Mucosa of descending colon (tissue), 3 donors: ENCODE measurements at regions not wholly inside any gene's neighbourhood (a gene's known extent, or its start where the extent isn't known, plus 50 kb on each side); places are given as distances from the start of the nearest gene placed in this dataset.
"Not testable (repeated sequence)": the region's sequence is repeated elsewhere in the genome, so short reads cannot be mapped to it uniquely, and the experiment has no call there.

ENCODE experiments used
- ATAC-seq: fragments of 200-7000 bp; cut with Tn5 transposase; one replicate; pipeline ENCODE4 v1.9.1; 2020; ENCODE audit warnings: mild to moderate bottlenecking, moderate library complexity
- DNase-seq, 3 donors: peaks; one replicate each; pipeline ENCODE4 v3.0.0-alpha.2; 2020
- H3K36me3 ChIP-seq: fragments of 200-600 bp; one replicate; pipeline ENCODE4 v1.8.0; 2021; ENCODE audit warnings: low read depth, mild to moderate bottlenecking
- H3K4me1 ChIP-seq: fragments of 200-600 bp; one replicate; pipeline ENCODE4 v1.8.0; 2021; ENCODE audit warnings: low read depth, mild to moderate bottlenecking
- H3K4me3 ChIP-seq: fragments of 200-600 bp; one replicate; pipeline ENCODE4 v1.8.0; 2021; ENCODE audit warnings: mild to moderate bottlenecking
- H3K9me3 ChIP-seq: fragments of 200-600 bp; one replicate; pipeline ENCODE4 v1.8.0; 2021; ENCODE audit warnings: mild to moderate bottlenecking
- intact Hi-C, 2 donors: fragments of 100-400 bp; cut with DNase I in 1 of 2; cut with micrococcal nuclease in 1 of 2; formaldehyde crosslinking; loops; one replicate each; pipeline versions ENCODE4 v1.11.0 to v1.11.1; 2022; cut with DNase I, micrococcal nuclease
- TF ChIP-seq, protein P1 (sequence below): fragments of 200-600 bp; IDR thresholded peaks from one replicate; pipeline ENCODE4 v1.8.0; 2022; ENCODE audit warnings: antibody characterized with exemption, mild to moderate bottlenecking
- donor health status: DM: no; HTN: no; CAD: no; lungs with moderate emphysema.
- donor health status: DM: no; HTN: no; CAD: no.
- donor health status: DM: no; HTN: yes; CAD: no.

DNA sequence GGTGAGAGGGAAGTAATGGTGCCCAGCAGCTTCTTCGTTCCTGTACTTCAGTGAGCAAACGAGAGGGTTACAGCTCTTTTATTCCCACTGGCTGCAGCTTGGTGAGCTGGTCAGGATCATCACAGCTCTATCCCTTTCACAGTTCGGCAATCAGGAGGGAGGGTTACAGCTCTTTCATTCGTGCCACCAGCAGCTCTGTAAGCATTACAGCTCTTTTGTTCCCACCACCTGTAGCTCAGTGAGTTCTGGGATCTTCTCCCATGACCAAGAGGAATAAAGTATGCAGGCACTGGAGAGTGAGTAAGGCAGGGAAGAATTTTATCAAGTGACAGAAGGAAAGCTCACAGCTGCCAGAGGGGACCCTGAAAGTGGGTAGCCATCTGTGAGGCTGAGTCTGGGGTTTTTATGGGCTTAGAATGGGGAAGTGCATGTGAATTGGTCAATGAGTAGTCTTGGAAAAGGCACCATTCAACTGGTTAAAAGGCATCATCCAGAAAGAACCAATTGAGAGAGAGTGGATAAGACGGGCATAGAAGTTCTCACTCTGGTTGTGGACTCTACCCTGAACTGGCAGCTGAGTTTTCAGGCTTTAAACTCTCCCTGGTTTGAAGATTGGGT is 123.7 kb downstream of the COX18 start:
- H3K9me3 ChIP-seq: no peaks in the 10 kb centered on the region
- TF ChIP-seq, protein P1, sequence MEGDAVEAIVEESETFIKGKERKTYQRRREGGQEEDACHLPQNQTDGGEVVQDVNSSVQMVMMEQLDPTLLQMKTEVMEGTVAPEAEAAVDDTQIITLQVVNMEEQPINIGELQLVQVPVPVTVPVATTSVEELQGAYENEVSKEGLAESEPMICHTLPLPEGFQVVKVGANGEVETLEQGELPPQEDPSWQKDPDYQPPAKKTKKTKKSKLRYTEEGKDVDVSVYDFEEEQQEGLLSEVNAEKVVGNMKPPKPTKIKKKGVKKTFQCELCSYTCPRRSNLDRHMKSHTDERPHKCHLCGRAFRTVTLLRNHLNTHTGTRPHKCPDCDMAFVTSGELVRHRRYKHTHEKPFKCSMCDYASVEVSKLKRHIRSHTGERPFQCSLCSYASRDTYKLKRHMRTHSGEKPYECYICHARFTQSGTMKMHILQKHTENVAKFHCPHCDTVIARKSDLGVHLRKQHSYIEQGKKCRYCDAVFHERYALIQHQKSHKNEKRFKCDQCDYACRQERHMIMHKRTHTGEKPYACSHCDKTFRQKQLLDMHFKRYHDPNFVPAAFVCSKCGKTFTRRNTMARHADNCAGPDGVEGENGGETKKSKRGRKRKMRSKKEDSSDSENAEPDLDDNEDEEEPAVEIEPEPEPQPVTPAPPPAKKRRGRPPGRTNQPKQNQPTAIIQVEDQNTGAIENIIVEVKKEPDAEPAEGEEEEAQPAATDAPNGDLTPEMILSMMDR: no peak
- no peak overlapping the region for H3K4me3 ChIP-seq
- no peaks in the 10 kb centered on the region for H3K36me3 ChIP-seq
- intact Hi-C loops: no loop called here
- DNase-seq: no peak
- no peak for ATAC-seq
- H3K4me1 ChIP-seq: no peaks in the 10 kb centered on the region

DNA sequence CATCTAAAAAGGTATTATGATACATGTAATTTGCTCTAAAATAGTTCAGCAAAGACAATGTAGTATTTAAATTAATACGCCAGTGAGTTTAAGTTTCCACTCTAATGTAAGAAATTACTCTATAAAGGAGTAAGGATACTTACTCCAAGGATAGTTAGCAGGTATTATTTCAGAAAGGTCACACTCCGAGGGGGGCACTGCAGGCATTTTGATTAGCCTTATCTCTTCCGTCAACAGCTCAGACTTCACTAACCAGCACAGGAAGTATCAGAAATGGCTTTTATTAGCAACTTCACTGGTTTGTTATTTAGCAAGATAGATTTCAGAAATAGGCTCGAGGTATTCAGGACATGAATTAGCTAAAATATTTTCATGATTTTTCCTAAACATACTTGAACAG is 127.0 kb downstream of the COX18 start:
- Histone ChIP-seq H3K4me3 (no peak overlapping the region), H3K4me1 (no peaks in the 10 kb centered on the region), H3K36me3 (no peaks in the 10 kb centered on the region), H3K9me3 (no peaks in the 10 kb centered on the region)
- intact Hi-C loops: no loop called here
- TF ChIP-seq, protein P1: no peak
- DNase-seq (no peak), ATAC-seq (no peak)

DNA sequence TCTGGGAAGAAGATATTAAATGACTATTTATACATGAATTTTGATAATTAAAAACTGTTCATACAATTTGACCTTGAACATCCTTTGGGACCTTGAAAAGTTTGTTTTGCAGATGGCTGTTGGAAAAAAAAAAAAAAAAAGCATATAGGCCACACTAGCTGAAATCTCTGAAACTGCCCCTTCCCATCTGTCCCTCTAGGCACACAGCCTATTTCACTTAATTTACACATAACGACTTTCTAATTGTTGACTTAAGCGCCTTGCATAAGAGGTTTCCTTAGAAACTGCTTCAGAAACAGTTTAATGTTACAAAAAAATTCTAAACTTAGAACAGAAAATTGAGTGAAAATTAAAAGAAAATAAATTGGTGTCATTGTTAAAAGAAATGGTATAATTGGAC is 131.0 kb downstream of the COX18 start:
- intact Hi-C loops: no loop called here
- ATAC-seq: no peak
- H3K36me3 ChIP-seq: no peaks in the 10 kb centered on the region
- no peak for DNase-seq
- H3K4me3 ChIP-seq: no peak overlapping the region
- TF ChIP-seq, protein P1: no peak
- H3K9me3 ChIP-seq: no peaks in the 10 kb centered on the region
- H3K4me1 ChIP-seq: no peaks in the 10 kb centered on the region

DNA sequence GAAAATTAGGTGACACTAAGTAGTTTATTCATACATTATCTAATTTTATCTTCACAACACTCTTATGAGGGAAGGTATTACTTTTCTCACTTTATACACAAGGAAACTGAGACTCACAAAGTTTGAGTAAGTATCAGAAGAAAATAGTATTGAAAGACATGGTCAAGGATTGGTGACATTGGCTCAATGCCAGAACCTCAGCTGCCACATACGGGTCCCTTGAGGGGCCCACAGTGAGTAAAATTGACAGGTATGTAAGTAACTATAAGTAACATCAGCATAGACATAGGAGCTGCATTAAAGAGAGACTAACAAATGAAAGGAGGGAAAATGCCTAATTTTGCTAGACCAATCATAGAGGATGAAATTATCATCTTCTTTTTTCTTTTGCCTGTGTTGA is 134.1 kb downstream of the COX18 start:
- intact Hi-C loops: no loop called here
- Histone ChIP-seq H3K4me1 (no peaks in the 10 kb centered on the region), H3K9me3 (no peaks in the 10 kb centered on the region), H3K36me3 (no peaks in the 10 kb centered on the region), H3K4me3 (no peak overlapping the region)
- TF ChIP-seq, protein P1: no peak
- DNase-seq (no peak), ATAC-seq (no peak)

DNA sequence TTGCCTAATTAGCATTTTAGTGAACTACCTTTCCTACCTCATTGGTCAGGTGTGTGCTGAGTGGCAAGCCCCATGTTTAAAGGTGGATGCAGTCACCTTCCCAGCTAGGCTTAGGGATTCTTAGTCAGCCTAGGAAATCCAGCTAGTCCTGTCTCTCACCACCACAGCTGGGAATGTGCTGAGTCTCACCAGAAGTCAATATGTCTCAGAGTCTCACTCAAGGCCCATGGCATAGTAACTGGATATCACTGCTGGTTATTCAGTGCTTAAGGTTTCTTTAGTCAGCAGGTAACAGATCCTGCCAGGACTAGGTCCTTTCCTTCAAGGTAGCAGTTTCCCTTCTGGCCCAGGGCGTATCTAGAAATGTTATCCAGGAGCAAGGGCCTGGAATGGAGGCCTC is 136.5 kb downstream of the COX18 start:
- DNase-seq (no peak), ATAC-seq (no peak)
- TF ChIP-seq, protein P1: no peak
- H3K4me1 ChIP-seq: no peaks in the 10 kb centered on the region
- intact Hi-C loops: no loop called here
- no peak overlapping the region for H3K4me3 ChIP-seq
- H3K9me3 ChIP-seq: no peaks in the 10 kb centered on the region
- no peaks in the 10 kb centered on the region for H3K36me3 ChIP-seq

DNA sequence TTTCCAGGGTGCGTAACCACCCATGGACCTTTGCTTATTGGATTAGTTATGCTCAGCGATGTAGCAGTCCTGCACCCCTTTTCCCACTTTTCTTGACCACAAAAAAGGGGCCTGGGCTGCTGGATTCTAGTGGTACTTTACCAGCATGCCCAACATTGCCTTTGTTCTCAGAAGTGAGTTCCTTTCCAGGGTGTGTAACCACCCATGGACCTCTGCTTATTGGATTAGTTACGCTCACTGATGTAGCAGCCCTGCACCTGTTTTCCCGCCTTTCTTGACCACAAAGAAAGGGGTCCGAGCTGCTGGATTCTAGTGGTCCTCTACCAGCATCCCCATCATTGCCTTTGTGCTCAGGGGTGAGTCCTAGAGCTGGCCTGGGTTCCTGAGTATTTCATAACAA is 138.2 kb downstream of the COX18 start:
- Histone ChIP-seq H3K4me1 (no peaks in the 10 kb centered on the region), H3K36me3 (no peaks in the 10 kb centered on the region), H3K4me3 (no peak overlapping the region), H3K9me3 (no peaks in the 10 kb centered on the region)
- ATAC-seq (no peak), DNase-seq (no peak)
- TF ChIP-seq, protein P1: no peak
- intact Hi-C loops: no loop called here

DNA sequence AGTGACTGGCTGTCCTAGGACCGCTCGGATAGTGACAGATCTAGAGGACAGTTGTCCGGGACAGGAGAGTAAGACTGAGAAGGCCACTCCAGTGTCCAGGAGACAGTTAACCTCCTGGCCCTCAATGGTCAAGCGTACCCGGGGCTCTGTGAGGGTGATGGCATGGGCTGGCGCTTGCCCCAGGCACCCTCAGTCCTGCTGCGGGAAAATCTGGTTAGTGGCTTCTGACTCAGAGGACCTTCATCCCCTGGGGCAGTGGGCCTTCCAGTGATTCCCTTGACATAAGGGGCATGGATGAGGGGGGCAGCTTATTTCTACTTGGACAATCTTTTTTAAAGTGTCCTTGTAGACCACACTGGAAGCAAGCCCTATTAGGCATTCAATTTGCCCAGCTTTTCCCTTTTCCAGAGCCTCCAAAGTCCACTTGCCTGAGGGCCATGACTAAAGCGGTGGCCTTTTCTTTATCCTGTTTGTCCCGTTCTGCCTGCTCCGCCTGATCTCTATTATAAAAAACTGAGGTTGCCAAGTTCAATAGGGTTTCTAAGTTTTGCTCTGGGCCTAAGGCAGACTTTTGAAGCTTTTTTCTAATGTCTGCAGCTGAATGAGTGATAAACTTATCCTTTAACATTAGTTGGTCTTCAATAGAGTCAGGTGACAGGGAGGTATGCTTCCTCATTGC is 139.8 kb downstream of the COX18 start:
- ATAC-seq, DNase-seq, intact Hi-C loops: not testable (repeated sequence)

More for the DNA sequence above, 139.8 kb downstream of the COX18 start:
- H3K4me1 ChIP-seq, H3K4me3 ChIP-seq, H3K36me3 ChIP-seq, H3K9me3 ChIP-seq: not testable (repeated sequence)
